Smooth muscle cell (in vitro differentiated cells): ENCODE measurements at regions not wholly inside any gene's neighbourhood (a gene's known extent, or its start where the extent isn't known, plus 50 kb on each side); places are given as distances from the start of the nearest gene placed in this dataset.
A peak's percentile ranks its signal among the peaks of the same experiment; 100 is the strongest.

Experiments used
- DNase-seq: peaks from one replicate; lab custom pipeline; 2025; ENCODE audit not compliant: unreplicated experiment; lab: John Stamatoyannopoulos, UW
- H2AFZ ChIP-seq: fragments of 200-600 bp; sonication (generic); 2 replicates; pipeline ENCODE4 v1.6.0; 2016; ENCODE audit warnings: antibody characterized with exemption, low read depth, mild to moderate bottlenecking
- H3F3A ChIP-seq: fragments of 200-600 bp; sonication (generic); 2 replicates; pipeline ENCODE4 v1.6.0; 2017; ENCODE audit warnings: antibody characterized with exemption, low read depth
- H3K27ac ChIP-seq: fragments of 200-600 bp; sonication (generic); 2 replicates; pipeline ENCODE4 v1.5.1; 2016; ENCODE audit warnings: low read depth, mild to moderate bottlenecking
- H3K27me3 ChIP-seq: fragments of 200-600 bp; sonication (generic); 2 replicates; pipeline ENCODE4 v1.6.1; 2016; ENCODE audit warnings: low read depth, mild to moderate bottlenecking
- H3K36me3 ChIP-seq: fragments of 200-600 bp; sonication (generic); 2 replicates; pipeline ENCODE4 v1.5.1; 2016; ENCODE audit warnings: low read depth
- H3K4me1 ChIP-seq: fragments of 200-600 bp; sonication (generic); 2 replicates; pipeline ENCODE4 v1.5.1; 2016; ENCODE audit warnings: low read depth
- H3K4me2 ChIP-seq: fragments of 200-600 bp; sonication (generic); 2 replicates; pipeline ENCODE4 v1.6.0; 2016; ENCODE audit warnings: mild to moderate bottlenecking
- H3K4me3 ChIP-seq: fragments of 200-600 bp; sonication (generic); 2 replicates; pipeline ENCODE4 v1.5.1; 2016; ENCODE audit warnings: mild to moderate bottlenecking
- H3K79me2 ChIP-seq: fragments of 200-600 bp; sonication (generic); 2 replicates; pipeline ENCODE4 v1.6.0; 2016; ENCODE audit warnings: low read depth, mild to moderate bottlenecking
- H3K9ac ChIP-seq: fragments of 200-600 bp; sonication (generic); 2 replicates; pipeline ENCODE4 v1.6.0; 2016; ENCODE audit warnings: low read depth
- H3K9me3 ChIP-seq: fragments of 200-600 bp; sonication (generic); replicated peaks from 2 replicates; pipeline ENCODE4 v1.5.1; 2016; ENCODE audit warnings: low read depth
- H4K20me1 ChIP-seq: fragments of 200-600 bp; sonication (generic); 2 replicates; pipeline ENCODE4 v1.6.0; 2016; ENCODE audit warnings: low read depth
- WGBS: methylation state at CpG from one replicate; pipeline ENCODE4 v1.1.7; 2016; ENCODE audit warnings: low lambda C conversion rate; 5-methylcytosine and 5-hydroxymethylcytosine counted together
- TF ChIP-seq, protein P1 (sequence below): fragments of 200-600 bp; sonication (generic); IDR thresholded peaks from 2 replicates; pipeline ENCODE4 v1.5.1; 2017; ENCODE audit warnings: borderline replicate concordance, mild to moderate bottlenecking, antibody characterized with exemption; ENCODE audit not compliant: insufficient read depth, poor library complexity, severe bottlenecking

DNA sequence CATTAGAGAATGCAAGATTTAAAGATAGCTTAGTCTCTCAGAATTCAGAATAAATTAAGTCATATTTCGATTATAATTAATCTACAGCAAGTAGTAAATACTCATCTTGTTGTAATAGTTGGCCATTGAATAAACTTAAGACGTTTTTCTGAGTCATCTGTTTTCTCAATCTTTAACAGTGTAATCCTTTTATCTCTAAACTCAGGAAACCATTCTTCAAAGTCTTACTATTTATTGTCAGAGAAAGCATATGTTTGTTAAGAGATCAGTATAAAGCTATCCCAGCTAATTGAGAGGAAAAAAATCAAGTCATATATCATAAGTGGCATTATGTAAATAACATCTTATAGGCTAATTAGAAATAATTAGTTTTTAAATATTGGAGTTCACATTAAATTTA lies 201.2 kb upstream of the ADAMTS5 start:
- no peaks in the 10 kb centered on the region for H3F3A ChIP-seq
- TF ChIP-seq, protein P1, sequence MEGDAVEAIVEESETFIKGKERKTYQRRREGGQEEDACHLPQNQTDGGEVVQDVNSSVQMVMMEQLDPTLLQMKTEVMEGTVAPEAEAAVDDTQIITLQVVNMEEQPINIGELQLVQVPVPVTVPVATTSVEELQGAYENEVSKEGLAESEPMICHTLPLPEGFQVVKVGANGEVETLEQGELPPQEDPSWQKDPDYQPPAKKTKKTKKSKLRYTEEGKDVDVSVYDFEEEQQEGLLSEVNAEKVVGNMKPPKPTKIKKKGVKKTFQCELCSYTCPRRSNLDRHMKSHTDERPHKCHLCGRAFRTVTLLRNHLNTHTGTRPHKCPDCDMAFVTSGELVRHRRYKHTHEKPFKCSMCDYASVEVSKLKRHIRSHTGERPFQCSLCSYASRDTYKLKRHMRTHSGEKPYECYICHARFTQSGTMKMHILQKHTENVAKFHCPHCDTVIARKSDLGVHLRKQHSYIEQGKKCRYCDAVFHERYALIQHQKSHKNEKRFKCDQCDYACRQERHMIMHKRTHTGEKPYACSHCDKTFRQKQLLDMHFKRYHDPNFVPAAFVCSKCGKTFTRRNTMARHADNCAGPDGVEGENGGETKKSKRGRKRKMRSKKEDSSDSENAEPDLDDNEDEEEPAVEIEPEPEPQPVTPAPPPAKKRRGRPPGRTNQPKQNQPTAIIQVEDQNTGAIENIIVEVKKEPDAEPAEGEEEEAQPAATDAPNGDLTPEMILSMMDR, result no peak
- no peak for DNase-seq
- no peaks in the 10 kb centered on the region for H3K36me3 ChIP-seq
- H3K9me3 ChIP-seq, result no peaks in the 10 kb centered on the region
- H3K9ac ChIP-seq, result no peak overlapping the region
- H4K20me1 ChIP-seq, result no peaks in the 10 kb centered on the region
- peak overlapping the region; percentile 37 for H3K4me2 ChIP-seq
- no peak overlapping the region for H2AFZ ChIP-seq
- H3K79me2 ChIP-seq, result no peaks in the 10 kb centered on the region
- H3K4me3 ChIP-seq, result no peak overlapping the region
- 37% methylated on average over 2 of the region's 2 CpGs for WGBS
- H3K27ac ChIP-seq, result no peak overlapping the region
- H3K4me1 ChIP-seq, result peaks cover 4% of the 10 kb centered on the region
- no peaks in the 10 kb centered on the region for H3K27me3 ChIP-seq

GRCh38 chr21:27164208-27165177 lies 197.6 kb upstream of the ADAMTS5 start:
- H3K4me1 ChIP-seq, result peaks cover 4% of the 10 kb centered on the region
- no peaks in the 10 kb centered on the region for H3K9me3 ChIP-seq
- WGBS, result 70% methylated on average over 7 of the region's 7 CpGs
- TF ChIP-seq, protein P1, result no peak
- H3K27me3 ChIP-seq, result no peaks in the 10 kb centered on the region
- no peaks in the 10 kb centered on the region for H3K36me3 ChIP-seq
- peak overlapping the region; percentile 24 for H3K27ac ChIP-seq
- H3K4me2 ChIP-seq, result no peak overlapping the region
- no peaks in the 10 kb centered on the region for H4K20me1 ChIP-seq
- no peak for DNase-seq
- no peaks in the 10 kb centered on the region for H3F3A ChIP-seq
- no peak overlapping the region for H3K9ac ChIP-seq
- peak overlapping the region; percentile 44 for H2AFZ ChIP-seq
- H3K79me2 ChIP-seq, result no peaks in the 10 kb centered on the region
- H3K4me3 ChIP-seq, result no peak overlapping the region

DNA sequence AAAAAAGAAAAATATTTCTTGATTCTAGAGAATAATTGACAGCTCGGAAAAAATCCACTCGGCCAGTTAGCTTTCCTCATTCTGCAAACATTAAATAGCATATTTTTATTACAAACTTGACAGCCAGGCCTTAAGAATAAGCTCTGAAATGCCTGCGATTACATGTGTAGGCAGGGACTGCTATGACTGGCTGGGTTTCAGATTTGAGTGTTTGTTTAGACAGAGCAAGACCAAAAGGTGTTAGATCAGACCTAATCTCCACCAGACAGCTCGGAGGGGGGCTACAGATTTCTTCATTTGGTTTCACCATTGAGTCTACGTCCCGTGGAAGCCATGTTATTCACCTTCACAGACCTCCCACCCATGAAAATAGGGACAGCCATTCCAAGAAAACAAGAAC lies 192.1 kb upstream of the ADAMTS5 start:
- 42% methylated on average over 6 of the region's 6 CpGs for WGBS
- Histone ChIP-seq H3K4me2 (no peak overlapping the region), H3K4me1 (no peaks in the 10 kb centered on the region), H3K36me3 (no peaks in the 10 kb centered on the region), H3K9ac (no peak overlapping the region), H3K79me2 (no peaks in the 10 kb centered on the region), H3K9me3 (no peaks in the 10 kb centered on the region), H3K4me3 (no peak overlapping the region), H4K20me1 (no peaks in the 10 kb centered on the region), H3F3A (no peaks in the 10 kb centered on the region), H3K27ac (no peak overlapping the region), H2AFZ (no peak overlapping the region), H3K27me3 (no peaks in the 10 kb centered on the region)
- no peak for DNase-seq
- TF ChIP-seq, protein P1, result no peak

GRCh38 chr21:27157097-27157496 lies 190.2 kb upstream of the ADAMTS5 start:
- no peak overlapping the region for H2AFZ ChIP-seq
- no peaks in the 10 kb centered on the region for H4K20me1 ChIP-seq
- H3K9me3 ChIP-seq, result no peaks in the 10 kb centered on the region
- no peak for DNase-seq
- no peak overlapping the region for H3K9ac ChIP-seq
- no peak overlapping the region for H3K27ac ChIP-seq
- H3K4me3 ChIP-seq, result no peak overlapping the region
- H3K27me3 ChIP-seq, result no peaks in the 10 kb centered on the region
- H3F3A ChIP-seq, result no peaks in the 10 kb centered on the region
- TF ChIP-seq, protein P1, result no peak
- WGBS, result 65% methylated on average over 7 of the region's 7 CpGs
- H3K79me2 ChIP-seq, result no peaks in the 10 kb centered on the region
- no peaks in the 10 kb centered on the region for H3K36me3 ChIP-seq
- H3K4me2 ChIP-seq, result no peak overlapping the region
- no peaks in the 10 kb centered on the region for H3K4me1 ChIP-seq
